HG03139 (cell line): ENCODE measurements at regions not wholly inside any gene's neighbourhood (a gene's known extent, or its start where the extent isn't known, plus 50 kb on each side); places are given as distances from the start of the nearest gene placed in this dataset.
"Not testable (repeated sequence)": the region's sequence is repeated elsewhere in the genome, so short reads cannot be mapped to it uniquely, and the experiment has no call there.

Experiments
- ATAC-seq: cut with Tn5 transposase; IDR thresholded peaks from one replicate; pipeline ENCODE4 v1.9.1; 2021; ENCODE audit not compliant: unreplicated experiment

- ATAC-seq = no peak
Observed at GRCh38 chr4:114417214-114417613, 181.4 kb upstream of the UGT8 start.

GRCh38 chr4:114420069-114420468 lies 178.5 kb upstream of the UGT8 start:
- ATAC-seq = no peak

GRCh38 chr4:114423582-114423981 lies 175.0 kb upstream of the UGT8 start:
- ATAC-seq = peak; percentile 92

GRCh38 chr4:114435116-114435515 lies 163.5 kb upstream of the UGT8 start:
- no peak for ATAC-seq

- ATAC-seq = no peak
Observed at GRCh38 chr4:114442856-114443255, 155.8 kb upstream of the UGT8 start.

- ATAC-seq = no peak
Observed at GRCh38 chr4:114444211-114444610, 154.4 kb upstream of the UGT8 start.

- ATAC-seq = not testable (repeated sequence)
Observed at GRCh38 chr4:114447963-114448516, 150.6 kb upstream of the UGT8 start.

GRCh38 chr4:114458728-114459127 lies 139.9 kb upstream of the UGT8 start:
- no peak for ATAC-seq

GRCh38 chr4:114464726-114465272 lies 133.8 kb upstream of the UGT8 start:
- no peak for ATAC-seq

GRCh38 chr4:114465766-114466165 lies 132.8 kb upstream of the UGT8 start:
- ATAC-seq = no peak

- ATAC-seq = no peak
Observed at GRCh38 chr4:114466299-114466698, 132.3 kb upstream of the UGT8 start.

GRCh38 chr4:114472269-114473032 lies 126.2 kb upstream of the UGT8 start:
- no peak for ATAC-seq

- no peak for ATAC-seq
Observed at GRCh38 chr4:114474188-114474800, 124.3 kb upstream of the UGT8 start.

- ATAC-seq = no peak
Observed at GRCh38 chr4:114476310-114476709, 122.3 kb upstream of the UGT8 start.

GRCh38 chr4:114479595-114479994 lies 119.0 kb upstream of the UGT8 start:
- no peak for ATAC-seq

- no peak for ATAC-seq
Observed at GRCh38 chr4:114481856-114482255, 116.8 kb upstream of the UGT8 start.

GRCh38 chr4:114487101-114487500 lies 111.5 kb upstream of the UGT8 start:
- ATAC-seq = no peak

- no peak for ATAC-seq
Observed at GRCh38 chr4:114488301-114488982, 110.2 kb upstream of the UGT8 start.

GRCh38 chr4:114494246-114494803 lies 104.3 kb upstream of the UGT8 start:
- no peak for ATAC-seq

- no peak for ATAC-seq
Observed at GRCh38 chr4:114495471-114495928, 103.1 kb upstream of the UGT8 start.

GRCh38 chr4:114497116-114497515 lies 101.5 kb upstream of the UGT8 start:
- no peak for ATAC-seq
